Testis (tissue), 2 donors: ENCODE measurements at regions not wholly inside any gene's neighbourhood (a gene's known extent, or its start where the extent isn't known, plus 50 kb on each side); places are given as distances from the start of the nearest gene placed in this dataset.

Experiments
- POLR2A ChIP-seq: fragments of 450-650 bp; IDR thresholded peaks from one replicate; pipeline ENCODE4 v1.6.1; 2017; ENCODE audit warnings: antibody characterized with exemption, mild to moderate bottlenecking, moderate library complexity
- TF ChIP-seq, protein P1 (sequence below), 3 experiments: fragments of 450-650 bp in 2 of 3; fragments of 200-600 bp in 1 of 3; sonication (generic) in 1 of 3; IDR thresholded peaks; one replicate each; pipeline ENCODE4 v1.5.1; 2016 to 2019; ENCODE audit warnings: antibody characterized with exemption in 3 of 3, mild to moderate bottlenecking in 2 of 3, moderate library complexity in 1 of 3

DNA sequence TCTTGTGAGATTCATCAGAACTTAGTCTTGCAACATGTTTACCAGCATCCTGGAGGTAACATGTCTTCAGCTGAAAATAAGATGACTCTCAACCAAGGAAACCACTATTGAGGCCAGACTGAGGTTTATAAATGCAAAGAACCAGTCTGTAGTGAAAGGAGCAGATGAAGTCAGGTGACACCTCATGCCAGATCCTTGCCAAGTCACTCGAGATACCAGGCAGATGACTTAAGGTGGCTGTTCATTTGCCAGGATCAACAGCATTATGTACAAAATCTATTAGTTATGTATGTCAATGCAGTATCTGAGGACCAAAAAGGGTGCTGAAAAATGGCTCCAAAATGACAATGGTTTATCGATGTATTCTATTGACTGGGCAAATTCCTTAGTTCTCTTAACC is 100.0 kb upstream of the SOX6 start:
- TF ChIP-seq, protein P1, sequence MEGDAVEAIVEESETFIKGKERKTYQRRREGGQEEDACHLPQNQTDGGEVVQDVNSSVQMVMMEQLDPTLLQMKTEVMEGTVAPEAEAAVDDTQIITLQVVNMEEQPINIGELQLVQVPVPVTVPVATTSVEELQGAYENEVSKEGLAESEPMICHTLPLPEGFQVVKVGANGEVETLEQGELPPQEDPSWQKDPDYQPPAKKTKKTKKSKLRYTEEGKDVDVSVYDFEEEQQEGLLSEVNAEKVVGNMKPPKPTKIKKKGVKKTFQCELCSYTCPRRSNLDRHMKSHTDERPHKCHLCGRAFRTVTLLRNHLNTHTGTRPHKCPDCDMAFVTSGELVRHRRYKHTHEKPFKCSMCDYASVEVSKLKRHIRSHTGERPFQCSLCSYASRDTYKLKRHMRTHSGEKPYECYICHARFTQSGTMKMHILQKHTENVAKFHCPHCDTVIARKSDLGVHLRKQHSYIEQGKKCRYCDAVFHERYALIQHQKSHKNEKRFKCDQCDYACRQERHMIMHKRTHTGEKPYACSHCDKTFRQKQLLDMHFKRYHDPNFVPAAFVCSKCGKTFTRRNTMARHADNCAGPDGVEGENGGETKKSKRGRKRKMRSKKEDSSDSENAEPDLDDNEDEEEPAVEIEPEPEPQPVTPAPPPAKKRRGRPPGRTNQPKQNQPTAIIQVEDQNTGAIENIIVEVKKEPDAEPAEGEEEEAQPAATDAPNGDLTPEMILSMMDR (IDR thresholded peaks at IDR 0.05): no peak
- TF ChIP-seq POLR2A: no peak
